HG03196 (cell line): ENCODE measurements at regions not wholly inside any gene's neighbourhood (a gene's known extent, or its start where the extent isn't known, plus 50 kb on each side); places are given as distances from the start of the nearest gene placed in this dataset.

Experiments
- ATAC-seq: cut with Tn5 transposase; IDR thresholded peaks from one replicate; pipeline ENCODE4 v1.9.1; 2021; ENCODE audit not compliant: unreplicated experiment

DNA sequence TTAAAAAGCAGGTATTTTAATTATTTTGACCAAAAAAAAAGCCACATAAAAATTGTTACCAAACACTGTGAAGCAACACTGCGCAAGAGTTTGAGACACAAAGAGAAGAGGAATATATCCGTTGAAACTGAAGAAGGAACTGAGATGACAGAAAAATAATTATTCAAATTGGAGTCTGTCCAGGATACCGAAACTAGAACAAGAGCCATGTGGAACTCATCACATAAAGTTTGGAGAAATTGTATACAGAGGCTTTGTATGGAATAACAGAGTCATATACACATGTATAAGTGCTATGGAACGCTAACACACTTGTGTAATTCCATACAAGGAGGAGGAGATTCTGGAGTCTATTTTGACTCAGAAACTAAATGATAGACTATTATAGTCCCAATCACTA is 675.1 kb upstream of the ADGRL2 start:
- no peak for ATAC-seq

DNA sequence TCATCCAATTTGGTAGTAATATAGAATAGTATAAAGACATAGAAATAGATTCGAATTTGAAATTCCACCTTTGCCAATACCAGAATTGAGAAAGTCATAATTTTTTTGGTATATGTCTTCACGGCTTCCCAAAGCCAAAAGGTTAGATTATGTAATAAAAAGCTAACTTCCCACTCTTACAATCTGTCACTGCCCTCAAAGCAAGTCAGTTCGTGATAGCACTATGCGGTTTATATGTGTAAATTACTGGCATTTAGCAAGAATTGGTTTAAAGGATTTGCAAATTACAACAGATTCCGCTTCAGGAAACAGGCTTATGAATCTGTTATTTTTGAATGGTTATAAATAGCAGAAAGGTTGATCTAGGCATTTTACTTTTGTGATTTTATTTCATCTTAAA is 679.4 kb upstream of the ADGRL2 start:
- ATAC-seq = no peak

- ATAC-seq = no peak
Measured at GRCh38 chr1:81119319-81119718, 681.4 kb upstream of the ADGRL2 start.

DNA sequence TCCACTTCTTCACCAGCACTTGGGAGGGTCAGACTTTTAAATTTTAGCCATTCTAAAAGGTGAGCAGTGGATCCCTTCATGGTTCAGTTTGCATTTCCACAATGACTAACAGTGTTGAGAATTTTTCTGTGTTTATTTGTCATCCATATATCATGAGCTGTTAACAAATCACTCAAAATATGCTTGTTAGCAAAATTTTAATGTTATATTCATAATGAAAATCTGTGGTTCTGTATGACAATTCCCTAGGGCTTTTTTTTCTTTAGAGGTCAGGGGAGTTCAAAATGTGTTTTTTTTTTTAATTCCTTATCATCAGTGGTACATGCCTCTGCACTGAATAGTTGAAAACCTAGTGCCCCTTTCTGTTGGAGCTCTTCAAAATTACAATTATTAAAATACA is 682.2 kb upstream of the ADGRL2 start:
- no peak for ATAC-seq

- no peak for ATAC-seq
Measured at GRCh38 chr1:81115422-81115821, 685.3 kb upstream of the ADGRL2 start.

DNA sequence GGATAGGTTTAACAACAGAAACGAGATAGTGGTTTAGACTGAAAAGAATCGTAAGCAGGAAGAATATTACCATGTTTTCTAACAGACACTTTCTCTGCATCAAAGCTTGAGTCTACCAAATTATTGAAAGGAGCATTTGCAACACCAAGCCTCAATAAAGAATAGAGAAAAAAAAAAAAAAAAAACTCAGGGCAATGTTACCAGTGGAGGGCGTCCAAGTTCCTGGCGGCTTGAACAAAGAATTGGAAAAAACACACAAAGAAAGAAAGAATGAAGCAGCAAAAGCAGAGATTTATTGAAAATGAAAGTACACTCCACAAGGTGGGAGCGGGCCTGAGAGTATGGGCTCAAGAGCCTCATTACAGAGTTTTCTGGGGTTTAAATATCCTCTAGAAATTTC is 686.5 kb upstream of the ADGRL2 start:
- no peak for ATAC-seq

GRCh38 chr1:81113688-81114087 is 687.0 kb upstream of the ADGRL2 start:
- no peak for ATAC-seq

- no peak for ATAC-seq
Measured at GRCh38 chr1:81111818-81112217, 688.9 kb upstream of the ADGRL2 start.

GRCh38 chr1:81109038-81109437 is 691.7 kb upstream of the ADGRL2 start:
- no peak for ATAC-seq

GRCh38 chr1:81097860-81098259 is 702.9 kb upstream of the ADGRL2 start:
- no peak for ATAC-seq

- no peak for ATAC-seq
Measured at GRCh38 chr1:81073580-81073979, 727.2 kb upstream of the ADGRL2 start.

DNA sequence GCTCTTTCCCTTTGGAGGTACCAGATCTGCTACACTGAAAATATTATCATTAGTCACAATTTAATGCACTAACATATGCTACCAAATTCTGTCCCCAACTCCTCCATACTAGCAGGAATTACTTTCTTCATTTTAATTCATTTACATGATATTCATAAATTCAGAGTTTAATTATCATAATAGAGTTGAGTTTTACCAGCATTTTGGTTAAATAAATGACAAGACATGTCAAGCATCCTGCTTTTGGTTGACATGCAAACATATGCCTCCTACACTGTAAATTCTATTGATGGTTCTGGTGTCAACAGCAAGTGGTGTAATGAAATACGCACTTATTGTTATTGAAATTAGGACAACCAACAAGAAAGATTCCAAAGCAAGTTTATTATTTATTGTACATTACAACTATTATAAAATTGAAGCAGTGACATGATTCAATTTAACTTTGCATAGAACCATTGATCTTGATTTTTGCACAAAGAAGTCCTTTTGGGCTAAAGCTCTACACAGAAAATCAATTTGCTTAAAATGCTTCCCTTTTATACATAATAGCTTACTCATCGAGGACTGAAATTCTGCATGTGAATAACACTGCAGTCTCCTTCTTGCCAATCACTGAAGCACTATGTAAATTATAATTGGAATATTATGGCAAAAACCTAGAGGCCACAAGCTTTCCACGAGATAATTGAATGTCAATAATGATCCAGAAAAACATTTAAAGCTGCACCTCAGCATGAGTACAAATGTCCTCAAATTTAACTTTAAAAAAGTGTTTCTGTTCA is 728.6 kb upstream of the ADGRL2 start:
- no peak for ATAC-seq

GRCh38 chr1:81071072-81071858 is 729.5 kb upstream of the ADGRL2 start:
- no peak for ATAC-seq

DNA sequence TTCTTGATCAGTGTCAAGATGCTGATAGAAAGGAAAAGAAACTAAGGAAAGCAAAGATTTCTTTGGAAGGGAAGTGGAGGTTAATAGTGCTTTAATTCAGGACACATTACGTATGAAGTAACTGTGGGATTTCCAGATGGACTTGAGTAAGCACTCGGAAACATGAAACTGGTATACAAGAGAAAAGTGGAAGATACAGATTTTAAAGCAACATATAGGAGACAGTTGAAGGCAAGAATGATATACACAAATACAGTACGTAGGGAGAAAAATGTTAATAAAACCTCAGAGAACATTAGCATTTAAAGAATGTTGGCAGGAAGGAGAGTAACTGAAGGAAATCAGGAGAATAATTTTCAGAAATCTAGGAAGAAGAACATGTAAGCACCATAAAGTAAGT is 730.9 kb upstream of the ADGRL2 start:
- no peak for ATAC-seq

- no peak for ATAC-seq
Measured at GRCh38 chr1:81068726-81069125, 732.0 kb upstream of the ADGRL2 start.

DNA sequence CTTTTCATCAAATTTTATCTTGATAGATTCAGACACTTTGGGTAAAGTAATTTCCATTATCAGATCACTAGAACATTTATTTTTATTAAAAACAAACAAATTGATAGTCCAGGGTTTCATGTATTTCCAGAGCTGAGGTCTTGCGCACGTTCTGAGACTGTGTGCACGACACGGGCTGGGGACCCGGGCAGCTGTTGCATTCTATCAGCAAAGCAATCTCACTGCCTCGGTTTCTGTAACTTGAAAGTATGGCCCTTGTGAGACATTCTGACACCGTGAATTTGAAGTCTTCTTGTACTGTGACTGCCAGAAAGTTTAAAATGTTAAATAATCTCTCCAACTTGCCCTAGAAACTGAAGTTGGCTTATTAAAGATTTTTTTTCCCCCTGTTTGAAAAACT is 746.9 kb upstream of the ADGRL2 start:
- no peak for ATAC-seq

DNA sequence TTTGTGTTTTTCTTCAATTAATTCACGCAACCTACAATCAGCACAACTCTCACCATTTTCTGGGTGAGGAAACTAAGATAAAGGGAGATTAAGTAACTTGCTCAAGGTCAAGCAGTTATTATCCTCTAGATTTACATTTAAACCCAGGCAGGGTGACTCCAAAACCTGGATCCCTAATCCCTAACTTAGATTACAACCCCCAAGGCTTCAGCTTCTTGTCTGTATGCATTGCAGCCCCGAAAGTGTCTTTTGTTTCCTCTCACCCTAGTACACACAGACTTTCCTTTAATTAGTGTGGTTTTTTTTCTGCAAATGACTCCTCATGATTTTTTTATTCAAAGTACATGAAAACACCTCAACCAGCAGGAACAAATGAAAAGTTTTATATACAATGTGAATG is 748.6 kb upstream of the ADGRL2 start:
- ATAC-seq = no peak

DNA sequence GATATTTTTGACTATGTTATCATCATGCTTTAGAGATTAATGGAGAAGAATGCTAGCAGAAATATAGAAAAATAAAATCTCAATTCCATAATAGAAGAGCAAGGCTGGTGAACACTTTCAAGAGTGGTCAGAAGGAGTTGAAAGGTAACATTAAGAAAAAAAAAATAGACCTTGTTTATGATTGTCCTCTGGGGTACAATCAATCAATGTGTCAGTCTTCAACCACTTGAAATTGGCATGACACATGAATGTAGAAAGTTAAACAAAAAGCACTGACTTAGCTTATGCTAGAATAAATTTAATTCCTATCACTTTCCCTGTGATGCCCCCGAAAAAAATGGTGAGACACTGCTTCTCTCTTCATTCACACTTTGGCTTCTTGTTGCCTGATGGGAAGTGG is 750.3 kb upstream of the ADGRL2 start:
- ATAC-seq = no peak

GRCh38 chr1:81044708-81045107 is 756.0 kb upstream of the ADGRL2 start:
- ATAC-seq = no peak

- no peak for ATAC-seq
Measured at GRCh38 chr1:81042225-81042624, 758.5 kb upstream of the ADGRL2 start.

GRCh38 chr1:81034291-81034690 is 766.4 kb upstream of the ADGRL2 start:
- no peak for ATAC-seq

- no peak for ATAC-seq
Measured at GRCh38 chr1:81032973-81033425, 767.7 kb upstream of the ADGRL2 start.
